Gastrocnemius medialis (tissue), 4 donors: ENCODE measurements at regions not wholly inside any gene's neighbourhood (a gene's known extent, or its start where the extent isn't known, plus 50 kb on each side); places are given as distances from the start of the nearest gene placed in this dataset.

Experiments
- ATAC-seq, 2 donors: fragments of 150-250 bp; one replicate each; pipeline ENCODE4 v1.9.1; 2016
- DNase-seq, 2 donors: peaks; one replicate each; pipeline ENCODE4 v3.0.0-alpha.2; 2019
- H3K27ac ChIP-seq, 4 donors: fragments of 200-600 bp; sonication (generic); 1 replicate in 1 of 4; 2 replicates in 3 of 4; pipeline ENCODE4 v1.5.1; 2016 to 2018; ENCODE audit warnings: mild to moderate bottlenecking in 2 of 4, moderate library complexity in 1 of 4
- H3K27me3 ChIP-seq, 3 donors: fragments of 200-600 bp; sonication (generic) in 2 of 3; 1 replicate in 1 of 3; 2 replicates in 2 of 3; pipeline versions ENCODE4 v1.5.1 to v1.6.0; 2016 to 2019; ENCODE audit warnings: mild to moderate bottlenecking in 1 of 3, moderate library complexity in 1 of 3
- H3K36me3 ChIP-seq, 2 donors: fragments of 200-600 bp; sonication (generic) in 1 of 2; one replicate each; pipeline ENCODE4 v1.5.1; 2017 to 2018
- H3K4me1 ChIP-seq, 2 donors: fragments of 200-600 bp; sonication (generic) in 1 of 2; one replicate each; pipeline ENCODE4 v1.5.1; 2016 to 2017; ENCODE audit warnings: mild to moderate bottlenecking in 2 of 2
- H3K4me3 ChIP-seq, 4 donors: fragments of 200-600 bp; sonication (generic) in 3 of 4; 1 replicate in 1 of 4; 2 replicates in 3 of 4; pipeline ENCODE4 v1.5.1; 2016 to 2019; ENCODE audit warnings: mild to moderate bottlenecking in 2 of 4
- H3K9me3 ChIP-seq, 3 donors: fragments of 200-600 bp; sonication (generic) in 2 of 3; 1 replicate in 1 of 3; 2 replicates in 2 of 3; pipeline ENCODE4 v1.5.1; 2016 to 2019
- CTCF ChIP-seq, 5 experiments: fragments of 450-650 bp in 3 of 5; fragments of 200-600 bp in 2 of 5; sonication (generic) in 2 of 5; IDR thresholded peaks in 4 of 5; conservative IDR thresholded peaks in 1 of 5; 1 replicate in 4 of 5; 2 replicates in 1 of 5; pipeline ENCODE4 v1.5.1; 2016 to 2019; ENCODE audit warnings: antibody characterized with exemption in 5 of 5, mild to moderate bottlenecking in 3 of 5, moderate library complexity in 3 of 5
- POLR2A ChIP-seq, 2 donors: fragments of 450-650 bp; IDR thresholded peaks; one replicate each; pipeline ENCODE4 v1.6.1; 2017; ENCODE audit warnings: antibody characterized with exemption in 2 of 2, mild to moderate bottlenecking in 2 of 2, moderate library complexity in 2 of 2
- in situ Hi-C, 4 donors: fragments of 200-750 bp; cut with MboI; loops; one replicate each; pipeline versions ENCODE4 v1.15.0 to v1.8.0; 2017; ENCODE audit warnings: low sequenced_read_pairs in 4 of 4
- intact Hi-C: fragments of 100-400 bp; cut with DNase I; formaldehyde crosslinking; loops from one replicate; pipeline ENCODE4 v1.15.1; 2023; ENCODE audit warnings: low total_unique reads

GRCh38 chrX:6757631-6758030 is 222.7 kb upstream of the VCX3A start:
- no peaks in the 10 kb centered on the region for H3K9me3 ChIP-seq
- H3K27ac ChIP-seq: no peak overlapping the region
- H3K36me3 ChIP-seq: no peaks in the 10 kb centered on the region
- no peak for ATAC-seq
- DNase-seq: no peak
- H3K4me1 ChIP-seq: no peaks in the 10 kb centered on the region
- no peak overlapping the region for H3K4me3 ChIP-seq
- in situ Hi-C loops: no loop called here
- TF ChIP-seq POLR2A (IDR thresholded peaks at IDR 0.05): no peak
- no peak for TF ChIP-seq CTCF (IDR thresholded peaks at IDR 0.05 in 4 of 5, conservative IDR thresholded peaks at IDR 0.05 in 1 of 5)
- H3K27me3 ChIP-seq: no peaks in the 10 kb centered on the region
- intact Hi-C loops: no loop called here

GRCh38 chrX:6748595-6748994 is 213.7 kb upstream of the VCX3A start:
- intact Hi-C loops: no loop called here
- Histone ChIP-seq H3K27me3 (no peaks in the 10 kb centered on the region), H3K27ac (no peak overlapping the region), H3K9me3 (no peaks in the 10 kb centered on the region), H3K4me1 (no peaks in the 10 kb centered on the region), H3K4me3 (no peak overlapping the region), H3K36me3 (no peaks in the 10 kb centered on the region)
- DNase-seq (no peak), ATAC-seq (no peak)
- no peak for TF ChIP-seq POLR2A (IDR thresholded peaks at IDR 0.05)
- TF ChIP-seq CTCF (IDR thresholded peaks at IDR 0.05 in 4 of 5, conservative IDR thresholded peaks at IDR 0.05 in 1 of 5): no peak
- in situ Hi-C loops: no loop called here

GRCh38 chrX:6738518-6739470 is 203.9 kb upstream of the VCX3A start:
- Histone ChIP-seq H3K9me3 (no peaks in the 10 kb centered on the region), H3K36me3 (no peaks in the 10 kb centered on the region), H3K4me3 (no peak overlapping the region), H3K27ac (no peak overlapping the region), H3K27me3 (no peaks in the 10 kb centered on the region), H3K4me1 (no peaks in the 10 kb centered on the region)
- ATAC-seq (no peak), DNase-seq (no peak)
- intact Hi-C loops: no loop called here
- in situ Hi-C loops: no loop called here
- no peak for TF ChIP-seq CTCF (IDR thresholded peaks at IDR 0.05 in 4 of 5, conservative IDR thresholded peaks at IDR 0.05 in 1 of 5)
- TF ChIP-seq POLR2A (IDR thresholded peaks at IDR 0.05): no peak

GRCh38 chrX:6734844-6735634 is 200.1 kb upstream of the VCX3A start:
- no peak for ATAC-seq
- TF ChIP-seq CTCF (IDR thresholded peaks at IDR 0.05 in 4 of 5, conservative IDR thresholded peaks at IDR 0.05 in 1 of 5) (no peak), POLR2A (IDR thresholded peaks at IDR 0.05) (no peak)
- no peaks in the 10 kb centered on the region for H3K4me1 ChIP-seq
- no peak for DNase-seq
- intact Hi-C loops: no loop called here
- no peaks in the 10 kb centered on the region for H3K9me3 ChIP-seq
- H3K36me3 ChIP-seq: no peaks in the 10 kb centered on the region
- in situ Hi-C loops: no loop called here
- H3K4me3 ChIP-seq: no peak overlapping the region
- no peak overlapping the region for H3K27ac ChIP-seq
- H3K27me3 ChIP-seq: no peaks in the 10 kb centered on the region
